ENCODE measurements at regions not wholly inside any gene's neighbourhood (a gene's known extent, or its start where the extent isn't known, plus 50 kb on each side); places are given as distances from the start of the nearest gene placed in this dataset.

DNA sequence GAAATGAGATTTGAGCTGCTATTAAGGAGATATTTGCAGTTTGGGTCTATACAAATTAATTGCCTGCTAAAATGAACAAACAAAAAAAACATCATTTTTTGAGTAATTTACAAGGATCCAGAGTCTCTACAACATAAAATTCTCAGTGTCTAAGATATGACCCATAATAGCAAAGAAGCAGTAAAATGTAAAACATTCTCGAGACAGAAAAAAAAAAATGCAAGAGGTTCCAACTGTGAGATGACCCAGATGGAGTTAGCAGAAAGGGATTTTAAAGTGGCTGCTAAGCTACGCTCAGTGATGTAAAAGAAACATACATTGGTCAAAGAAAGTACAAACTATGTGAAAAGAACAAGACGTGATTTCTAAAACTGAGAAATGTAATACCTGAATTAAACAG is 471.0 kb downstream of the SH2D4B start:
- Histone ChIP-seq H3K4me1 (no peaks in the 10 kb centered on the region), H3K27ac (no peak overlapping the region), H3K4me3 (no peak overlapping the region), H3K27me3 (no peaks in the 10 kb centered on the region), H3K9me3 (no peaks in the 10 kb centered on the region), H3K36me3 (no peaks in the 10 kb centered on the region)
- 83% methylated on average over 3 of the region's 3 CpGs for WGBS
- TF ChIP-seq EP300 (IDR thresholded peaks at IDR 0.05) (no peak), POLR2A (IDR thresholded peaks at IDR 0.05) (no peak), POLR2AphosphoS5 (IDR thresholded peaks at IDR 0.05) (no peak)
- TF ChIP-seq, protein P1, sequence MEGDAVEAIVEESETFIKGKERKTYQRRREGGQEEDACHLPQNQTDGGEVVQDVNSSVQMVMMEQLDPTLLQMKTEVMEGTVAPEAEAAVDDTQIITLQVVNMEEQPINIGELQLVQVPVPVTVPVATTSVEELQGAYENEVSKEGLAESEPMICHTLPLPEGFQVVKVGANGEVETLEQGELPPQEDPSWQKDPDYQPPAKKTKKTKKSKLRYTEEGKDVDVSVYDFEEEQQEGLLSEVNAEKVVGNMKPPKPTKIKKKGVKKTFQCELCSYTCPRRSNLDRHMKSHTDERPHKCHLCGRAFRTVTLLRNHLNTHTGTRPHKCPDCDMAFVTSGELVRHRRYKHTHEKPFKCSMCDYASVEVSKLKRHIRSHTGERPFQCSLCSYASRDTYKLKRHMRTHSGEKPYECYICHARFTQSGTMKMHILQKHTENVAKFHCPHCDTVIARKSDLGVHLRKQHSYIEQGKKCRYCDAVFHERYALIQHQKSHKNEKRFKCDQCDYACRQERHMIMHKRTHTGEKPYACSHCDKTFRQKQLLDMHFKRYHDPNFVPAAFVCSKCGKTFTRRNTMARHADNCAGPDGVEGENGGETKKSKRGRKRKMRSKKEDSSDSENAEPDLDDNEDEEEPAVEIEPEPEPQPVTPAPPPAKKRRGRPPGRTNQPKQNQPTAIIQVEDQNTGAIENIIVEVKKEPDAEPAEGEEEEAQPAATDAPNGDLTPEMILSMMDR (IDR thresholded peaks at IDR 0.05) = no peak
- DNase-seq (ENCODE audit: low spot score in 2 of 2) = no peak

DNA sequence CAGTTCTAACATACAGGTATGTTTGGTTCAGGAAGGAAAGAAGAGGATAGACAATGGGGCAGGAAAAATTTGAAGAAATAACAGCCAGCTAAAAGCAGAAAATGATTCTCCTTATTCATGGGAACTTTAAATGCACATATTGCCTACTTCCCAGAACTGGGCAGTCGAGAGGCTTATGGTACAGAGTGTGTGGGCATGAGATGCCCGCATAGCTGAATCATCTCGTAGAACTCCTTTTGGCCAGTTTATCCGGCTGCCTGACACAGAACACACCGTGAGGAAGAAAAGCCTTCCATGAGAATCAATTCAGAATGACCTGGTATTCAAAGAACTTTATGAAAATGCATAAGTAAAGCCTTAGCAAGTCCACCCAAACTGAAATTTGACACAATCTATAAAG is 471.6 kb downstream of the SH2D4B start:
- H3K9me3 ChIP-seq = no peaks in the 10 kb centered on the region
- 92% methylated on average over 5 of the region's 5 CpGs for WGBS
- H3K36me3 ChIP-seq = no peaks in the 10 kb centered on the region
- no peaks in the 10 kb centered on the region for H3K4me1 ChIP-seq
- no peak for DNase-seq (ENCODE audit: low spot score in 2 of 2)
- TF ChIP-seq EP300 (IDR thresholded peaks at IDR 0.05) (no peak), POLR2A (IDR thresholded peaks at IDR 0.05) (no peak), POLR2AphosphoS5 (IDR thresholded peaks at IDR 0.05) (no peak)
- TF ChIP-seq, protein P1 (IDR thresholded peaks at IDR 0.05) = no peak
- no peak overlapping the region for H3K27ac ChIP-seq
- H3K4me3 ChIP-seq = no peak overlapping the region
- H3K27me3 ChIP-seq = no peaks in the 10 kb centered on the region

DNA sequence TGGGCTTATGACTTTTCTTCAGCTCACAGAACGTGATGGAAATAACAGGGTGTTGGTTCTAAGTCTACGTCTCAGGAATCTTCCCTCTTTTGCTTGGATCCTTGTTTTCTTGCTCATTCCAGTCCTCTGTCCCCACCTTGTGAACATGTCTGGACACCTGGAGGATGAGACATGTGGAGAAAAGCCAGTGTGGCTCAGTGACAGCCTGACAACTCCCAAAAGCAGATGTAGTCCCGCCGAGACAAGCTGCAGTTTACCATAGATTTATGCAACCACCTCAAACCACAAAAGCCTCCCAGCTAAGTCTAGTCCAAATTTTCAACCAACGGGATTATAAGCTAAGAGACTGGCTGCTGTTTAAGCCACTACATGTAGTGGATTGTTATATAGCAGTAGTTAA is 476.1 kb downstream of the SH2D4B start:
- DNase-seq (ENCODE audit: low spot score in 2 of 2) = no peak
- TF ChIP-seq POLR2AphosphoS5 (IDR thresholded peaks at IDR 0.05) (no peak), EP300 (IDR thresholded peaks at IDR 0.05) (no peak), POLR2A (IDR thresholded peaks at IDR 0.05) (no peak)
- TF ChIP-seq, protein P1 (IDR thresholded peaks at IDR 0.05) = no peak
- H3K27ac ChIP-seq = no peak overlapping the region
- H3K4me3 ChIP-seq = no peak overlapping the region
- no peaks in the 10 kb centered on the region for H3K36me3 ChIP-seq
- no peaks in the 10 kb centered on the region for H3K27me3 ChIP-seq
- no peaks in the 10 kb centered on the region for H3K9me3 ChIP-seq
- H3K4me1 ChIP-seq = no peaks in the 10 kb centered on the region
- WGBS = 11% methylated on average over 5 of the region's 5 CpGs

DNA sequence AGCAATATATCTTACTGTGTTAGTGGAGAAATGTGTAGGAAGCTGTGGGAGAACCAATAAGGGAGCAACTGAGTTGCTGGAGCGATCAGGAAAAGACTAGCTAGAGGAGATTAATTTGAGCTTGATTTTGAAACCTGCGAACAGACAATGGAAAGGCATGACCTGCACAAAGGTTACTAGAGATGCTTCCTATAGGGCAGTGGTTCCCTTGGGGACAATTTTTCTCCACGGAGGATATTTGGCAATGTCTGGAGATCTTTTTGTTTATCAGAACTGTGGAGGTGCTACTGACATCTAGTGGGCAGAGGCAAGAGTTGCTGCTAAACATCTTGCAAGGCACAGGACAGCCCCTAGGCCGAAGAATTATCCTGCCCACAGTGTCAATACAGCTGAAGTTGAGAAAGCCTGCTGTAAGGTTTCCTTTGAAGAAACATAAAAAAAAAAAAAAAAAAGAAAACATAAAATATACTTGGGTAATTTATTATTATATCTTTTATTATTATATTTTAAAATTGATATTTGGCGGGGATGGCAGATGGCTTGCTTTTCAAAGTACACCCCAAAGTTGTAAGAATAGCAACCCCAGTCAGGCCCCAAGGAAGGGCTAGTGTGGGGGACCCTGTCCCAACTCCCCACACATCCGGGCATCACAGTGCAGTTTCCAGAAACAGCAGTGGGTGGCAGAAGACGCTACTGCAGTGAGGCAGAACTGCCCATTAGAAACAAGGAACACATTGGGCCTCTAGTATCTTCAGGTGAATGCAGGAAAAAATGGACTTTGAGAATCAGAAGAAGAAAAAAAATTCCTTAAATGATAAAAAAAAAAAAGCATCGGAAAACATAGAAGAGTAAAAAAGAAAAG is 481.6 kb downstream of the SH2D4B start:
- WGBS = 57% methylated on average over 8 of the region's 8 CpGs
- no peak for DNase-seq (ENCODE audit: low spot score in 2 of 2)
- no peak overlapping the region for H3K27ac ChIP-seq

DNA sequence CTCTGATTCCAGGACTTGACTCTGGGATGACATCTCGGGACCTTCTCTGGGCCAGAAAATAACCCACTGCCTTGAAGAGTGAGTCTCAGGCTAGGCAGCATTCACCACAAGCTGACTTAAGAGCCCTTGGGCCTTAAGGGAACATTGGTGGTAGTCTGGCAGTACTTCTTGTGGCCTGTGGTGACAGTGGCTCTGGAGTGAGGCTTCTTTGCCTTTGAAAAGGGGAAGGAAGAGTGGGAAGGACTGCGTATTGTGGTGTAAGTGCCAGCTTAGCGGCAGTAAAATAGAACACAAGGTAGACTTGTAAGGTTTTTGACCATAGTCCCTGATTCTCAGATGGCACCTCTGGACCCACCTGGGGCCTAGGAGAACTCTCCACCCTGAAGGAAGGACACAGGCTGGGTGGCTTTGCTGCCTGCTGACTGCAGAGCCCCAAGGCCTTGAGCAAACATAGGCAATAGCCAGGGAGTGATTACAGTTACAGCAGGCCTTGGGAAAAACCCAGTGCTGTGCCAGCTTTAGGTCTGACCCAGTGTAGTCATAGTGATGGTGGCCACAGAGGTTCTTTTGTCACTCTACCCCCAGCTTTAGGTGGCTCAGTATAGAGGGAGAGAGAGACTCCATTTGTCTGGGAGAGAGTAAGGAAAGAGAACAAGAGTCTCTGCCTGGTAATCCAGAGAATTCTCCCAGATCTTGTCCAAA is 483.9 kb downstream of the SH2D4B start:
- no peak for DNase-seq (ENCODE audit: low spot score in 2 of 2)
- no peaks in the 10 kb centered on the region for H3K9me3 ChIP-seq
- TF ChIP-seq, protein P1 (IDR thresholded peaks at IDR 0.05) = no peak
- TF ChIP-seq POLR2A (IDR thresholded peaks at IDR 0.05) (no peak), EP300 (IDR thresholded peaks at IDR 0.05) (no peak), POLR2AphosphoS5 (IDR thresholded peaks at IDR 0.05) (no peak)
- H3K4me3 ChIP-seq = no peak overlapping the region
- no peaks in the 10 kb centered on the region for H3K27me3 ChIP-seq
- H3K4me1 ChIP-seq = no peaks in the 10 kb centered on the region
- no peak overlapping the region for H3K27ac ChIP-seq
- H3K36me3 ChIP-seq = no peaks in the 10 kb centered on the region
- 86% methylated on average over 2 of the region's 3 CpGs for WGBS

More for the DNA sequence above, 481.6 kb downstream of the SH2D4B start:
- no peaks in the 10 kb centered on the region for H3K9me3 ChIP-seq
- no peak overlapping the region for H3K4me3 ChIP-seq
- H3K27me3 ChIP-seq = no peaks in the 10 kb centered on the region
- H3K36me3 ChIP-seq = no peaks in the 10 kb centered on the region
- H3K4me1 ChIP-seq = no peaks in the 10 kb centered on the region
- TF ChIP-seq EP300 (IDR thresholded peaks at IDR 0.05) = no peak
- TF ChIP-seq, protein P1 (IDR thresholded peaks at IDR 0.05) = peak in 1 of 2 donors; percentile 49
